H1 (cell line): ENCODE measurements at regions not wholly inside any gene's neighbourhood (a gene's known extent, or its start where the extent isn't known, plus 50 kb on each side); places are given as distances from the start of the nearest gene placed in this dataset.

Source experiments
- POU5F1 ChIP-seq: IDR thresholded peaks from 2 replicates; pipeline ENCODE4 v1.6.1; 2011; ENCODE audit warnings: low read depth, mild to moderate bottlenecking, low read length, moderate library complexity
- TF ChIP-seq, protein P1 (sequence below), 3 experiments: IDR thresholded peaks; 1 replicate in 2 of 3; 2 replicates in 1 of 3; pipeline versions ENCODE4 v1.5.1 to v1.6.1; 2011; ENCODE audit warnings: low read length in 3 of 3, mild to moderate bottlenecking in 3 of 3, inconsistent platforms in 2 of 3, low read depth in 1 of 3, moderate library complexity in 1 of 3; ENCODE audit not compliant: insufficient read depth in 1 of 3; ENCODE audit errors: control extremely low read depth in 1 of 3
- TF ChIP-seq, protein P2 (sequence below): IDR thresholded peaks from 2 replicates; pipeline ENCODE4 v1.6.1; 2012; ENCODE audit warnings: inconsistent platforms

DNA sequence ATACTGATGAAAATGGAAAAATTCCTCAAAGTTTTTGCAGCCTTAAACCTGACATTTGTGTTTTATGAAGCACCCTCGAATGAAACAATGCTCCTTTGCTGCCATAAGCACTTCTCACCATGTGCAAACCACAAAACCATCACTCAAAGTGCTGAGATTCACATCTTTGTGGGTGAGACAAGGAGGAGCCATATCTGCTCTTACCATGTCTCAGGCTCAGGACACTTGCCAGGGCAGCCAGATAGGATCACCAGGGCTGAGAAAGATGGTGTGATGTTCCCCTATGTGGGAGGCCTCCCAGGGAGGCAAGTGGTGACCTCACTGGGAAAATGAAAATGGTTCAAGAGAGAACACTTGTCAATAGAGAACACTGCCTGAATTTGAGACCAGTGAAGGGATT, 120.4 kb downstream of the CCDC34 start (continued):
- TF ChIP-seq, protein P1, sequence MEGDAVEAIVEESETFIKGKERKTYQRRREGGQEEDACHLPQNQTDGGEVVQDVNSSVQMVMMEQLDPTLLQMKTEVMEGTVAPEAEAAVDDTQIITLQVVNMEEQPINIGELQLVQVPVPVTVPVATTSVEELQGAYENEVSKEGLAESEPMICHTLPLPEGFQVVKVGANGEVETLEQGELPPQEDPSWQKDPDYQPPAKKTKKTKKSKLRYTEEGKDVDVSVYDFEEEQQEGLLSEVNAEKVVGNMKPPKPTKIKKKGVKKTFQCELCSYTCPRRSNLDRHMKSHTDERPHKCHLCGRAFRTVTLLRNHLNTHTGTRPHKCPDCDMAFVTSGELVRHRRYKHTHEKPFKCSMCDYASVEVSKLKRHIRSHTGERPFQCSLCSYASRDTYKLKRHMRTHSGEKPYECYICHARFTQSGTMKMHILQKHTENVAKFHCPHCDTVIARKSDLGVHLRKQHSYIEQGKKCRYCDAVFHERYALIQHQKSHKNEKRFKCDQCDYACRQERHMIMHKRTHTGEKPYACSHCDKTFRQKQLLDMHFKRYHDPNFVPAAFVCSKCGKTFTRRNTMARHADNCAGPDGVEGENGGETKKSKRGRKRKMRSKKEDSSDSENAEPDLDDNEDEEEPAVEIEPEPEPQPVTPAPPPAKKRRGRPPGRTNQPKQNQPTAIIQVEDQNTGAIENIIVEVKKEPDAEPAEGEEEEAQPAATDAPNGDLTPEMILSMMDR (IDR thresholded peaks at IDR 0.05; ENCODE audit: control extremely low read depth in 1 of 3, insufficient read depth in 1 of 3, low read depth in 1 of 3, low read length in 3 of 3): no peak
- TF ChIP-seq, protein P2, sequence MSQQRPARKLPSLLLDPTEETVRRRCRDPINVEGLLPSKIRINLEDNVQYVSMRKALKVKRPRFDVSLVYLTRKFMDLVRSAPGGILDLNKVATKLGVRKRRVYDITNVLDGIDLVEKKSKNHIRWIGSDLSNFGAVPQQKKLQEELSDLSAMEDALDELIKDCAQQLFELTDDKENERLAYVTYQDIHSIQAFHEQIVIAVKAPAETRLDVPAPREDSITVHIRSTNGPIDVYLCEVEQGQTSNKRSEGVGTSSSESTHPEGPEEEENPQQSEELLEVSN: no peak
- TF ChIP-seq POU5F1: no peak
